ENCODE measurements at regions not wholly inside any gene's neighbourhood (a gene's known extent, or its start where the extent isn't known, plus 50 kb on each side); places are given as distances from the start of the nearest gene placed in this dataset.

DNA sequence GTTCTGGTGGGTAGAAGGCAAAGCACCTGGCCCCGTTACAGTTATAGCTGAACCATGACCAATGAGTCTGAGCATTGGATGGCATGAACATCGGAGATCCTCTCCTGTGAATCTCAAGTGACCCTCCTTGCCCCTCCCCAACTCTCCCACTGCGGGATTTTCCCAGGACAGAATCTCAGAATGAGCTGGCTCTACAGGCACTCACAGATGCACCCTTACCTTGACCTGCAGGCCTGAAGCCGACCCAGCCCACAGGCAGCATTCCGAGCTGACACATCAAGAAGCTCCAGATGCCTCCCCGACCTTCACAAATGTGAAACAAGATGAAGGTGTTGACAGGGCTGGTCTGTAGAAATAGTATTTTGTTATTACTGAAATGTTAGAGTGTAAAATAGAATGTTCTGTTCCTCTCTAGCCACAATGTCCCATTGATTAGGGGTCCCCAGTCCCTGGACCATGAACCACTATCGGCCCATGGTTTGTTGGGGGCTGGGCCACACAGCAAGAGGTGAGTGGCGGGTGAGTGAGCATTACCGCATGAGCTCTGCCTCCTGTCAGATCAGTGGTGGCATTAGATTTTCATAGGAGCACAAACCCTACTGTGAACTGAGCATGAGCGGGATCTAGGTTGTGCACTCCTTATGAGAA, 263.4 kb downstream of the AUH start:
- DNase-seq (ENCODE audit: low read depth) = no peak

DNA sequence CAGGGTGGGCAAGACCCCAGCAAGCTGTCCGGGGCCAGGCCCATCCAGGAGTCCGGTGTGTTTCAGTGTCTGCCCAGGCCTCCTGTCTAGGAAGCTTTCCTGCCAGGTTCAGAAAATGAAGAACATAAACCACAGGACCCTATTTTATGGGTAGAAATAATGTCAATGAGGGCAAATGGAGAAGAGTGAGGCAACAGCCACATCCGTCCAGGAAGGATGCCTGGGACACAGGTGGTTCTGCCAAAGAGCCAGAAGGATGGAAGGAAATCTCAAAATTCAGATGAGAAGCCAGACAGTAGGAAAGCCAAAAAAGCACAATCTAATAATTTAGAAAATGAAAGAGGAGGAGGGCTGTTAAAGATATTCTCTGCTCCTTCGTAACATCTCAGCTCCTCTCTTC, 262.3 kb downstream of the AUH start:
- no peak for DNase-seq (ENCODE audit: low read depth)

GRCh38 chr9:91100878-91101450, 260.8 kb downstream of the AUH start:
- DNase-seq (ENCODE audit: low read depth) = no peak

GRCh38 chr9:91101611-91102168, 260.0 kb downstream of the AUH start:
- peak; percentile 80 for DNase-seq (ENCODE audit: low read depth)

- no peak for DNase-seq (ENCODE audit: low read depth)
These were observed 259.4 kb downstream of the AUH start for GRCh38 chr9:91102269-91102668.

GRCh38 chr9:91103931-91104330, 257.8 kb downstream of the AUH start:
- DNase-seq (ENCODE audit: low read depth) = no peak

- no peak for DNase-seq (ENCODE audit: low read depth)
These were observed 255.2 kb downstream of the AUH start for GRCh38 chr9:91106415-91107081.

DNA sequence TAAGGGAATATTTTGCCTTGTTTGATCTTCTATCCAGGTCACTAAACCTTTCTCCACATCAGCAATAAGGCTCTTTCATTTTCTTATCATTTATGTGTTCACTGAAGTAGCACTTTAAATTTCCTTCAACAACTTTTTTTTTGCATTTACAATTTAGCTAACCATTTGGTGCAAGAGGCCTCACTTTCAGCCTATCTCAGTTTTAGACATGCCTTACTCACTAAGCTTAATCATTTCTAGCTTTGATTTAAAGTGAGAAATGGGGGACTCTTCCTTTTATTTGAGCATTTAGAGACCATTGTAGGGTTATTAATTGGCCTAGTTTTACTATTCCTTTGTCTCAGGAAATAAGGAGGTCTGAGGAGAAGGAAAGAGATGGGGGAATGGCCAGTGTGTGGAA, 250.5 kb downstream of the AUH start:
- no peak for DNase-seq (ENCODE audit: low read depth)

DNA sequence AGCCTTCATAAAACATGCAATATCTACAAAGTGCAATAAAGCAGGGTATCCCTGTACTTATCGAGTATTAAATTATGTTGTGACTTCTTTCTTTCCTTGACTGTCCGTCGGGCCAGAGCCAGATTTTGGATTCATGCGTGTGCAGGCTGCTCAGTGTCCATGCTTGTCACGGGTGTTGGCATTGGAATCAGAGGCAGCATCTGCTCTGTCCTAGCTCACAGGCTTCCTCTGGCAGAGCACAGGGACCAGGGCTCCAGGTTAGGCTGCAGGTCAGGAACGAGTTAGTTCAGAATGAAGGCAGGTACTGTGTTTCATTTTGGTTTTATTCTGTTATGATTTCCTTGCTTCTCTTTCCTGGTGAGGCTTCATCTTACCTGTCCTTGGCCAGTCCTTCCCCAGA, 249.8 kb downstream of the AUH start:
- no peak for DNase-seq (ENCODE audit: low read depth)

DNA sequence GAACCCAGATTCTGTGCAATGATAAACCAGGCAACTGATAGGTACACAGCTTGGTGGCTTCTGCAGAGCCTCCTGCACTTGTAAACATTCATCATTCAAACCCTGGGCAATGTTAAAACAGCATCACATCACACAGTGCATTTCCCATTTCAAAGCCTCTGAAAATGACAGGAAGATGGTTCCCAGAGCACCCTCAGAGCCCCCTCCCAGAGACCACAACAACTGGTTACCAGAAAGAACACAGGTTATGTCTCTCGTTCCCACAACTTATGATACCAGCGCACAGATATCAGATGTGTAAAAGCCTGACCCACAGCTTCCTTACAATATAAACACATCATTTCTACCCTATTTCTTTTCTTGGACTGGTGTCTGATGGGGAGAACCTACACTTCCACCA, 248.7 kb downstream of the AUH start:
- no peak for DNase-seq (ENCODE audit: low read depth)

DNA sequence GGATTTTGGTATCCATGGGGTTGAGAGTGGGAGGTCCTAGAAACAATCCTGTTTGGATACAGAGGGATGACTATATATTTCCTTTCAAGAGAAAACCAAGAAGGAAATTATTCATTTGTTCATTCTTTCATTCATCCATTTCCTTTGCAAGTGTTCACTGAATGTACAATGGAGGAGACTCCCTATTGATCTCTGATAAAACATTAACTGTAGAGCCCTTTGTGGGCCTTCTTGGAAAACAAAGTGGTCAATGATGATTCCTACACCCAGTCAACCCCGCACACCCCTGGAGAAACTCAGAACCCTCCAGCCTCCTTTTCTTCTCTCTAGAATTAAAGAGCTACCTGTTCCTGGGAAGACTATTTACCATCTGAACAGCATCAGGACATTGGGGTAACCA, 247.3 kb downstream of the AUH start:
- no peak for DNase-seq (ENCODE audit: low read depth)

- DNase-seq (ENCODE audit: low read depth) = no peak
These were observed 245.5 kb downstream of the AUH start for GRCh38 chr9:91116211-91116610.

DNA sequence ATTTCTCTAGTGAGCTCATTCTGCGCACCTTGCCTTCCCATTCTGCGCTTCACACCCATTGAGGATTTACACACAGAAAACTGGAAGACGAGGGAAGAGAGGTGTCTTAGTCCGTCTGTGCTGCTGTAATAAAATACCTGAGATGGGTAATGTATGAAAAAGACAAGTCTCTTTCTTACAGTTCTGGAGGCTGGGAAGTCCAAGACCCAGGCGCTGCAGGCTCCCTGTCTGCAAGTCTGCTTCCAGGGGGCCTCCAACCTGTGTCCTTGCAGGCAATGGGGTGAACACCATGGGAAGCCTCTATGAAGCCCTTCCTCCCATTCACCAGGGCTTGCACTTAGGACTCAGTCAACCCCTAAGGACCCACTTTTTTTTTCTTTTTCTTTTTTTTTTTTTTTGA, 245.0 kb downstream of the AUH start:
- DNase-seq (ENCODE audit: low read depth) = no peak

GRCh38 chr9:91117474-91117891, 244.2 kb downstream of the AUH start:
- DNase-seq (ENCODE audit: low read depth) = no peak

GRCh38 chr9:91117959-91118703, 243.6 kb downstream of the AUH start:
- no peak for DNase-seq (ENCODE audit: low read depth)

DNA sequence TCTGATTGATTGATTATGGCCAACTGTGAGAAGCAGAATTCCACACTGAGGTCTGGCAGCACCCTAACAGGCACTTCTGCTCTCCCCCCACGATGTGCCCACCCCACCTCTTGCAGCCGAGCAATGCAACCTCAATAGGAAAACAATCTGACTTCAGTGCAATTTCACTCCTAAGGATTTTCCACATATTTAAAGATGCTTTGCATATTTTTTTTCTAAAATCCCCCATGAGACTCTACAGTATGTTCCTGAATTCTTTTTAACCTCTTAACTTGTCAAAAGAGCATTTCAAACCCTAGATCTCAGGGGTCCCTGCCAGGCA, 243.1 kb downstream of the AUH start:
- DNase-seq (ENCODE audit: low read depth) = no peak

DNA sequence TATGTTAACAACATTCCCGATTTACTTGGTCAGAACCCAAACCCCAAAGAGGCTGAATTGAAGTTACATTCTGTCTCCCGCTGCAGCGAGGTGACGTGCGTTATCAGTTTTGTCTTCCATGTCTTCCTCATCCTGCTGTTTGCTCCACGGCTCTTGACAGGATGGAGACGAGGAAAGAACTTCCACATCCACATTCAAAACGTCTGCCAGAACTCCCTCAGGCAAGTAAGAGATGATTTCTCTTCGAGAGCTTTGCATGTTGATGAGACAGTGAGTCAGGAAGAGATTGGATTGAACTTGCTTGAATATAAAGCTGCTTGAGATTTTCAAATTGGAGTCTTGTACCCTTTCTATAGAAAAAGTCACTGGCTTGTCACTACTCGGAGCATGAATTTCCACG, 242.6 kb downstream of the AUH start:
- DNase-seq (ENCODE audit: low read depth) = no peak

- no peak for DNase-seq (ENCODE audit: low read depth)
These were observed 242.0 kb downstream of the AUH start for GRCh38 chr9:91119679-91120078.

DNA sequence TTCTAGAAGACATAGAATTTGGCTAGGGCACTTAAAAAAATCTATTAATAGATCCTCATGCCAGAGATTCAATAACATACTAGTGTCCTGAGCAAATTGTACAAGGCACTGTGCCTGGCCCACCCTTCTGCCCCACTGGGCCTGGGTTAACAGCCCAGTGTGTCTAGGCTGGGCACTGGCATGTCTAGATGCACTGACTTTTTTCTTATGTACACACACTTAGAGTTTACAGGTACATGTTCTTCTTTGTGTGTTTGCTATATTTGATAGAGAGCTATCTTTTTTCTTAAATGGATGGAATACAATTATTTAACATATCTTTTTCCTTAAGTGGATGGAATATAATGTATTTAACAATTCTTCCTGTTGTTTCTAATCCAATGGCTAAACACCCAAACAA, 241.5 kb downstream of the AUH start:
- DNase-seq (ENCODE audit: low read depth) = no peak

GRCh38 chr9:91122755-91123154, 239.0 kb downstream of the AUH start:
- no peak for DNase-seq (ENCODE audit: low read depth)

GRCh38 chr9:91126761-91127445, 234.8 kb downstream of the AUH start:
- no peak for DNase-seq (ENCODE audit: low read depth)

DNA sequence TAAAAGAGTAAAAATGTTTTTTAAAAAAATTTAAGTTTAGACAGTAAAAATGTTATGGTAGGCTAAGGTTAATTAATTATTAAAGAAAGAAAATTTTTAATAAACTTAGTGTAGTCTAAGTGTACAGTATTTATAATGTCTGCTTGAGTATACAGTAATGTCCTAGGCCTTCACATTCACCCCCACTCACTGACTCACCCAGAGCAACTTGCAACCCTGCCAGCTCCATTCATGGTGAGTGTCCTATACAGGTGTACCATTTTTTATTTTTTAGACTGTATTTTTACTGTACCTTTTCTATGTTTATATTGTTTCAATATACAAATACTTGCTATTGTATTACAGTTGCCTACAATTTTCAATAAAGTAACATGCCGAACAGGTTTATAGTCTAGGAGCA, 234.1 kb downstream of the AUH start:
- no peak for DNase-seq (ENCODE audit: low read depth)

All from T follicular helper cell (primary cell).